Pancreas (tissue), 10 donors: ENCODE measurements at regions not wholly inside any gene's neighbourhood (a gene's known extent, or its start where the extent isn't known, plus 50 kb on each side); places are given as distances from the start of the nearest gene placed in this dataset.

Experiments
- ATAC-seq, 4 donors: fragments of 200-7000 bp; cut with Tn5 transposase; one replicate each; pipeline versions ENCODE4 v1.8.0 to v1.9.1; 2020; ENCODE audit warnings: mild to moderate bottlenecking in 4 of 4, moderate library complexity in 4 of 4
- DNase-seq, 6 donors: peaks; one replicate each; pipeline ENCODE4 v3.0.0-alpha.2; 2020
- FAIRE-seq: peaks from 2 replicates; lab custom pipeline; 2012; peaks lifted over from hg19 to GRCh38; lab: Jason Lieb, UNC
- H3K27ac ChIP-seq, 4 donors: fragments of 200-600 bp; sonication (generic); 1 replicate in 3 of 4; 2 replicates in 1 of 4; pipeline versions ENCODE4 v1.5.0 to v1.8.0; 2020
- H3K27me3 ChIP-seq, 4 donors: fragments of 200-600 bp; one replicate each; pipeline ENCODE4 v1.8.0; 2021
- H3K36me3 ChIP-seq, 3 donors: fragments of 200-600 bp; sonication (generic) in 1 of 3; one replicate each; pipeline versions ENCODE4 v1.5.0 to v1.8.0; 2020 to 2021
- H3K4me1 ChIP-seq, 3 donors: fragments of 200-600 bp; one replicate each; pipeline ENCODE4 v1.8.0; 2021
- H3K4me3 ChIP-seq, 4 donors: fragments of 200-600 bp; sonication (generic) in 2 of 4; one replicate each; pipeline versions ENCODE4 v1.5.0 to v1.8.0; 2020 to 2021
- H3K9me3 ChIP-seq, 4 donors: fragments of 200-600 bp; one replicate each; pipeline ENCODE4 v1.8.0; 2021
- WGBS, 2 donors: extraction: QIAGEN DNeasy Blood & Tissue Kit; methylation state at CpG; one replicate each; pipeline ENCODE4 v1.1.7; 2013; 5-methylcytosine and 5-hydroxymethylcytosine counted together
- intact Hi-C, 3 donors: fragments of 100-400 bp; cut with DNase I; formaldehyde crosslinking; loops; one replicate each; pipeline versions ENCODE4 v1.11.1 to v1.14.2; 2022
- TF ChIP-seq, protein P1 (sequence below), 4 donors: fragments of 200-600 bp; sonication (generic) in 3 of 4; IDR thresholded peaks; one replicate each; pipeline versions ENCODE4 v1.5.0 to v1.8.0; 2021; ENCODE audit warnings: antibody characterized with exemption in 4 of 4
- donor health status: healthy with polysubstance abuse.
- donor health status: DM: no; HTN: no; CAD: no; lungs with moderate emphysema.
- donor health status: DM: no; HTN: no; CAD: no.
- donor health status: control.
- donor health status: control.
- donor health status: Bipolar disorder and iron deficiency.
- donor health status: DM: yes; HTN: yes; CAD: no.
- donor health status: DM: no; HTN: no; CAD: no.
- donor health status: DM: no; HTN: no; CAD: no.
- donor health status: DM: yes; HTN: yes; CAD: no.

- no peaks in the 10 kb centered on the region for H3K27me3 ChIP-seq
- intact Hi-C loops, result no loop called here
- DNase-seq (no peak), FAIRE-seq (no peak), ATAC-seq (no peak)
- TF ChIP-seq, protein P1, sequence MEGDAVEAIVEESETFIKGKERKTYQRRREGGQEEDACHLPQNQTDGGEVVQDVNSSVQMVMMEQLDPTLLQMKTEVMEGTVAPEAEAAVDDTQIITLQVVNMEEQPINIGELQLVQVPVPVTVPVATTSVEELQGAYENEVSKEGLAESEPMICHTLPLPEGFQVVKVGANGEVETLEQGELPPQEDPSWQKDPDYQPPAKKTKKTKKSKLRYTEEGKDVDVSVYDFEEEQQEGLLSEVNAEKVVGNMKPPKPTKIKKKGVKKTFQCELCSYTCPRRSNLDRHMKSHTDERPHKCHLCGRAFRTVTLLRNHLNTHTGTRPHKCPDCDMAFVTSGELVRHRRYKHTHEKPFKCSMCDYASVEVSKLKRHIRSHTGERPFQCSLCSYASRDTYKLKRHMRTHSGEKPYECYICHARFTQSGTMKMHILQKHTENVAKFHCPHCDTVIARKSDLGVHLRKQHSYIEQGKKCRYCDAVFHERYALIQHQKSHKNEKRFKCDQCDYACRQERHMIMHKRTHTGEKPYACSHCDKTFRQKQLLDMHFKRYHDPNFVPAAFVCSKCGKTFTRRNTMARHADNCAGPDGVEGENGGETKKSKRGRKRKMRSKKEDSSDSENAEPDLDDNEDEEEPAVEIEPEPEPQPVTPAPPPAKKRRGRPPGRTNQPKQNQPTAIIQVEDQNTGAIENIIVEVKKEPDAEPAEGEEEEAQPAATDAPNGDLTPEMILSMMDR (IDR thresholded peaks at IDR 0.05), result no peak
- H3K4me1 ChIP-seq, result no peaks in the 10 kb centered on the region
- no peak overlapping the region for H3K27ac ChIP-seq
- 72 to 96% methylated on average over 1 of the region's 1 CpG for WGBS, 2 donors
- H3K4me3 ChIP-seq, result no peak overlapping the region
- no peaks in the 10 kb centered on the region for H3K9me3 ChIP-seq
- no peaks in the 10 kb centered on the region for H3K36me3 ChIP-seq
Measured at GRCh38 chr14:78104655-78105054, 65.5 kb upstream of the NRXN3 start.

GRCh38 chr14:78106381-78106780 lies 63.8 kb upstream of the NRXN3 start:
- Histone ChIP-seq H3K4me3 (no peak overlapping the region), H3K4me1 (no peaks in the 10 kb centered on the region), H3K36me3 (no peaks in the 10 kb centered on the region), H3K27ac (no peak overlapping the region), H3K27me3 (no peaks in the 10 kb centered on the region), H3K9me3 (no peaks in the 10 kb centered on the region)
- TF ChIP-seq, protein P1 (IDR thresholded peaks at IDR 0.05), result no peak
- WGBS, 2 donors, result 42 to 60% methylated on average over 2 of the region's 2 CpGs
- DNase-seq (no peak), FAIRE-seq (no peak), ATAC-seq (no peak)
- intact Hi-C loops, result no loop called here

DNA sequence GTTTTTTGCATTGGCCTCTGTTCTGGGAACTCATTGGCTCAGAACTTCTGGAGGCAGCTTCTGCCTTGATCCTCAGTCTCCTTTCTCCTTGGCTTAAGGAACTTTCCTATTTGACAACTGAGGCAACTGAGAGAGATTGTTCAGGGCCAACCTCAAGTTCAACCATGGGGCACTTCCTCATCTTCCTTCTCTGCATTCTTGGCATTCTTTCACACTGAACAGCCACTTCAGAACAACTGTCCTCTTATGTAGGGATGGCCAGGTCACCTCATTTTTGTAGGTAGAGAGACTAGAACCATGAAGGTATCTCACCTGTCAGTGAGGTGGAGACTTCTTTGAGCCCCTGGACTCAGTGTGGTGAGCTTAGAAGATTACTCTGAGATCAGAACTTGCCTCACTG lies 63.0 kb upstream of the NRXN3 start:
- Histone ChIP-seq H3K27me3 (no peaks in the 10 kb centered on the region), H3K4me3 (no peak overlapping the region), H3K9me3 (no peaks in the 10 kb centered on the region), H3K36me3 (no peaks in the 10 kb centered on the region), H3K27ac (no peak overlapping the region), H3K4me1 (no peaks in the 10 kb centered on the region)
- no peak for FAIRE-seq
- no peak for DNase-seq
- no peak for ATAC-seq
- intact Hi-C loops, result no loop called here
- TF ChIP-seq, protein P1 (IDR thresholded peaks at IDR 0.05), result no peak

GRCh38 chr14:78119440-78119839 lies 50.7 kb upstream of the NRXN3 start:
- Histone ChIP-seq H3K4me1 (no peaks in the 10 kb centered on the region), H3K36me3 (no peaks in the 10 kb centered on the region), H3K4me3 (no peak overlapping the region), H3K27ac (no peak overlapping the region), H3K27me3 (no peaks in the 10 kb centered on the region), H3K9me3 (no peaks in the 10 kb centered on the region)
- DNase-seq (no peak), FAIRE-seq (no peak), ATAC-seq (no peak)
- intact Hi-C loops, result no loop called here
- WGBS, 2 donors, result 81 to 92% methylated on average over 3 of the region's 3 CpGs
- TF ChIP-seq, protein P1 (IDR thresholded peaks at IDR 0.05), result no peak
